ENCODE measurements at regions not wholly inside any gene's neighbourhood (a gene's known extent, or its start where the extent isn't known, plus 50 kb on each side); places are given as distances from the start of the nearest gene placed in this dataset.
"Not testable (repeated sequence)": the region's sequence is repeated elsewhere in the genome, so short reads cannot be mapped to it uniquely, and the experiment has no call there.

DNA sequence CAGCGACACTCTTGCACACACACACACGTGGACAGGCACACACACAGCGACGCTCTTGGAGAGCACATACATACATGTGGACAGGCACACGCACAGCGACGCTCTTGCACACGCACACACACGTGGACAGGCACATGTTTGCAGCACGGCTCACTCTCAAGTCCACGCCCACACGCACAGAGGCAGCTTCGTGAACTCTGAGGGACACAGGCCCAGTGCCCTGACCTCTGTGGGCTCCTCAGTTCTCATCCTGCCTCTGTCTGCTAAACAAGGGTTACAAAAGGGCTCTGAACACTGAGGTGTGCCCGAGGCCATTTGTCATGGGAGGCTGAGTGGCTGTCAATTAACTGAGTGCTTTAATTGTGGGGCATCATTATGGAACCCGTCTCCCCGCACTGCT, 558.8 kb upstream of the ADAMTS16 start:
- no peak for FAIRE-seq

GRCh38 chr5:4584982-4585381, 555.1 kb upstream of the ADAMTS16 start:
- FAIRE-seq = no peak

DNA sequence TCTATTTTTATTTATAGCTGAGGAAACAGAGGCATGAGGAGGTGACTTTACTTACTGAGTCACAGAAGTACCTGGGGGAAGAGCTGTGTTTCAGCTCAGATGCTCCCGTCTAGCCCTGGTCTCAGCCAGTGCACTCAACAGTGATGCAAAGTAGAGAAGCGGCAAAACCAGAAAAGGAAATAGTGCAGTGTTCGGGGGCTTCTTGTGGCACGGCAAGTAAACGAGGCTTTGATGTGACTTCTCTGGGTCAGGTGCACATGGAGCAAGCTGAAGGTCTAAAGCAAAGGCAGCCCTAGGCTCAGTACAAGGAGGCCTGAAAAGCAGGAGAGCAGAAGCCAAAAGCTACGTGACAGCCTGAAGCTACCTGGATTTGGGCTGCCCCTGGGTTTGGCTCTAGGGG, 526.7 kb upstream of the ADAMTS16 start:
- no peak for FAIRE-seq

DNA sequence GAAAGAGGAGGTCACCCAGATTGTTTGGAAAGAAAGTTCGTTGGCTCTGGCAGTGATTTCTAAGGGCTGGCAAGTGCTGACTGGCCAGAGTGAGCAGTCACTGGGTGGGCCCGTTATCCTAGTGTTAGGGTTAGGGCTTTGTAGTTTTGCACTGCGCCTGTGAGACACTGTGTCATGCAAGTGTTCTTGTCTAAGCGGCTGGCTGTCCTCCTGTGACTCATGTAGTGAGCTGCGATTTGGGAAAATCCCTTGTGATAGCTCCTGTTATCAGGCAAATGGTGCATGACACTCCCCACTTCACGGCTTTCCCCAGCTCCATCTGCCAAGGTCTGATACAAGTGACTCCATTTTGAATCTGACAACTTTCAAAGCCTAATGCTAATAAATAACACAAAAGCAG, 526.0 kb upstream of the ADAMTS16 start:
- FAIRE-seq = no peak

- FAIRE-seq = not testable (repeated sequence)
Observed at GRCh38 chr5:4615369-4615768, 524.8 kb upstream of the ADAMTS16 start.

DNA sequence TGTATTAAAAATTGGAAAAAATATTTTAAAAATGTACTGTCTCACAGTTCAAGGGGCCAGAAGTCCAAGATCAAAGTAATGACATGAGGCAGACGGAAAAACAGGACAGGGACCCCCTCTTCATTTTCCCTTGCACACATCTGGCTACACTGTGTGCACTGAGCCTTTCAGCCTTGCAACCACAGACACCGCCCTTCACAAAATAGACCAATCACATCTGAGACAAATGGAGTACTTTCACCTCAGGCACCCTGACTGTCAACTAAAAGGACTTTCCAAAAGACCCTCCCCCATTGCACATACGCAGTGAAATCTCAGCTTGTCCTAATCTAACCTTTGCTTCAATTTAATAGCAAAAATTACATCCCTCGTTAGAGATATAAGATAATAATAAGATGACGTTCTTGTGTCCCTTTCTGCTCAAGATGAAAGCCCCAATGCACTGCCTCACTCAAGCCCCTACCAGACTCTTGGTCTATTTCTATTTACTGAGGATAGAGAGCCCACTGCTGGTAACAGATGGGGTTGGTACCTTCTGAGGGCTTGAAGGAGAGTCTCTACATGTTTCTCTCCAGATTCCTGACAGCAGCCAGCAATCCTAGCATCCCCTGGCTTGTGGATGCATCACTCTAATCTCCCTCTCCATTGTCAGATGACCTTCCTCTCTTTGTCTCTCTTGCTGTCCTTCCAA, 514.8 kb upstream of the ADAMTS16 start:
- FAIRE-seq = no peak

- FAIRE-seq = no peak
Observed at GRCh38 chr5:4627131-4627530, 513.0 kb upstream of the ADAMTS16 start.

- no peak for FAIRE-seq
Observed at GRCh38 chr5:4627929-4628328, 512.2 kb upstream of the ADAMTS16 start.

DNA sequence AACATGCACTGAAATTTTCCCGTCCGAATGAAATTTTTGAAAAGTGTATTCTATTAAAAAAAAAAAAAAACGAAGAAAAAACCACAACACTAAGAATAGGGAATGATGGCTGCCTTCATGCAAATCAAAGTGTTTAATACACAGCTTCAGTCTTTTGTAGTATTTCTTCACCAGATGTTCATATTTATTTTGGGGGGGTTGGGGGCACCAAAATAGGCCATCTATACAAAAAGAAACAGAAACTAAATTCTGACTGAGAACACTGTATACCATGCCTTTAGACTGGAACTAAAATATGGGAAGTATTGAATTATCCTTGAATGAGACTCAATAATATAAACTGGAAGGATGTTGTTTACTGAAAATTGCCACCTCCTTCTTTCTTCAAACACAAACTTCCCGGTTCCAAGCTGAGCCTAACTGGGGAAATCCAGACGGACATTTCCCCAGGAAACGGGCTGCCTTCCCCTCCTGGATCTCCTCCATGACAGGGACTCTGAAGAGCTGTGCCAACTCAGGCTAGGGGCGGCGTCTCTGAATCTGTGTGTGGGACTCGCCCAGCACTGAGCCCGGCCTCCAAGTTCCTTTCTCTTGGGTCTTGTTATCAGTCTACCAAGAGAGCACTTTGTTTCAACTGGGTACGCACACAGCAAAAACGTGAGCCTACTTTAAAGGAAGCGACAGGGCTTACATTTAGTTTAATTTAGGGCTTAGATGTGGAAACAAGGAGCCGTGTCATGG, 511.3 kb upstream of the ADAMTS16 start:
- no peak for FAIRE-seq

GRCh38 chr5:4630031-4630430, 510.1 kb upstream of the ADAMTS16 start:
- FAIRE-seq = no peak

GRCh38 chr5:4634342-4634741, 505.8 kb upstream of the ADAMTS16 start:
- FAIRE-seq = no peak

DNA sequence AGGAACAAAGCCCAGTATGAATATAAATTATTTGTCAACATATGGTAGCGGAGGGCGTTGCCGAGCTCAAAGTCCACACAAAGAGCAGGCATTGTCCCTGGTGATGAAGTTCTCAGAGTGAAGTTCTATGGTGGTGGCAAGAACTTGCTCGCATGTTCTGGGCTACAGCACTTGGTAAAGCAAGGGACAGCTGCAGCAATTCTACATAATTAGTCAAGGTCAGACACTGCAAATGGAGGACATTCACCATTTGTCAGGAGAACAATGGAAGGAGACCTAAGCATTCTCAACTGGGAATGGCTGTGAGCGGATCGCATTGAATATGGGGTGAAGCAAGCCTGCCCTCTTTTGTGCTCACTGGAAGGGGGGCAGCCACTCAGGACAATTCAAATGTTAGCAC, 503.8 kb upstream of the ADAMTS16 start:
- no peak for FAIRE-seq

DNA sequence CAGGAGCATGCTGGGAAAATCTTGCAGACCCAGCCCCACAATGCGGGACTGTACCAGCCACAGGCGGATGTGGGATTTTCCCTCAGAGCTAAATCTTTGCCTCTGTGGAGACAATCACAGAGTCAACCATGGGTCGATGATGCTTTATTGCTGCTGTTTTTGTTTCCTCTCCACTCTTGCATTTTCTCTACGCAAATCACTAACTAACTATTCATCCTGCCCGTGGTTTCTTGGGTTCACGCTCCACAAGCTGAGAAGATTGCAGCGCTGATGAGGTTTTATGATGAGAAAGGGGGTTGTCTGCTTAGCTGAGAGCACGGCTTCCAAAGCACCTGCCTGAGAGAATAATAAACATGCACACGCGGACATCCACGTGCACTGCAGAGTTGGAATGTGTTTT, 500.2 kb upstream of the ADAMTS16 start:
- FAIRE-seq = no peak

DNA sequence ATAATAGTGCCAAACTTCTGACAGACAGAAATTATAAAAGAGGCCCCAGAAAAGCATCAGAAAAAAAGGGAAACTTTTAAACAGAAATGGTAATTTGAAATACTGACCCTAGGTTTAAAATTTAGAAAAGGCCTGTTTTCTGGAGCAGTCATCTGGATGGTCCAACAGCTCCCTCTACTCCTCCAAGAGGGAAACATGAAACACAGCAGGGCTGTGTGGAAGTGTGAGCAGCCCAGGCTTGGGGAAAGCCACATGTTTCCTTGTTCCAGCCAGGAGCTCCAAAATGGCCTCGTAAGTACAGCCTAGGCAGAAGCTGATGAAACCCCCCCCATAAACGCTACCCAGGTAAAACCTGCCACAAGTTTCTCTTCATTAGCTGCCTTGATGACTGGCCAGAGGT, 499.3 kb upstream of the ADAMTS16 start:
- FAIRE-seq = no peak

DNA sequence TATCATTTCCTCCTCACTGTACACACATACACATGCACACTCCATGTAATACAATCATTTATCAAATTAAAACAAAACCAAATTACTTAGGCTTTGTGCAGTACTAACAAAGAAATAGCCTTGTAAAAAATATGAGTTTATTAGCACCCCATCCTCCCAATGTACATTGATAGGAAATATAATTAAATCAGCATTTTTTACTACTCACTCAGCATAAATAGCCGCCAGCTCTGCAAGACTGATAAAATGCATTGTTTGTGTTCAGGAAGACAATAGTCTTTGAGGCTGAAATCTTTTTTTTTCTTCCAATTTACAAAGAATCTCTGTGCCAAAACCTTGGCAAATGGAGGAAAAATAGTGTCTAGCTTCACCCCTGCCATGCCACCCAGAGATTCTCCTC, 497.6 kb upstream of the ADAMTS16 start:
- FAIRE-seq = no peak

- no peak for FAIRE-seq
Observed at GRCh38 chr5:4643190-4643589, 496.9 kb upstream of the ADAMTS16 start.

- no peak for FAIRE-seq
Observed at GRCh38 chr5:4643960-4644359, 496.2 kb upstream of the ADAMTS16 start.

- no peak for FAIRE-seq
Observed at GRCh38 chr5:4646715-4647375, 493.3 kb upstream of the ADAMTS16 start.

DNA sequence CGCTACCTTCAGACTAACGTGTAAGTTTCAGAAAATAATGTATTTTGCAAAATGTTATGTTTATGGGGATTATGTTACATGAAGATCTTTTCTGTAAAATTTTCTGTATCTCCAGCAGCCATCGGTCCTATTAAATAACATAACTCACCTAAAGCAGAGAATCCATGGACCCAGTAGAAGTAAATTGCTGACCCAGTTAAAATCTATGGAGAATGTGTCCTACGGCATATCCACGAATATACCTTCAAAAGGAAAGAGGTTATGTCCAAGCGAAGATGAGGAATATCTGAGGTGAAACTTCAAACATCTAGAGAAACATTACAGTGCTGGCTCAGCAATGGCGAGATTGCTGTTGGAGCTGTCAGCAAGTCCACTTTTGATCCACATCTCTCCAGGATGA, 492.2 kb upstream of the ADAMTS16 start:
- FAIRE-seq = no peak

DNA sequence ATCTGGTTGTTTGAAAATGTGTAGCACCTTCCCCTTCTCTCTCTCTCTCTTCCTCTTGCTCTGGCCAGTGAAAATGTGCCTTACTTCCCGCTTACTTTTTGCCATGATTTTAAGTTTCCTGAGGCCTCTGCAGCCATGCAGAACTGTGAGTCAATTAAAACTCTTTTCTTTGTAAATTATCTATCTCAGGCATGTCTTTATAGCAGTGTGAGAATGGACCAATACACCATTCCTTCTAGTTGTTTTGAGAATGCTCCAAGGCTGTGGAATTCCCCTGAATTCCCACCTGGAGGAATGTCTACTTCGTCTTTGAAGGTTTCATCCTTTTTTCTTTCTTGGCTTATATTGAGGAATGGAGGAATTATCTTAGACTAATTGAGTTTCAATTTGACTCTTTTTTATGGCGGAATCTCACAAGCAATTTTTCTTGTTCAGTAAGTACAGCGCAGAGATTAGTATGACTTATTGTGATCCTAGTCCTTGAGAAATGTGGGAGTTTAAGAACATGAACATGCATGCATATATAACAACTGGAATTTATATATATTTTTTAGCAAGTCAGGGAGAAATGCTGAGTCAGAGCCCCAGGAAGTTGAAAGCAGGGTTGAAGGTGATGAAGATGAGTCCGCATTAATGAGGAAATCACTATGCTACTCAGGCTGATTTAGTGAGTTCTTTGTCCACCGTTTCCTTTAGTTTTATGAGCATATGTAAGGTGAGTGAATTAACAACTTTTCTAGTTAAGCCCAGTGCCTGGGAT, 488.1 kb upstream of the ADAMTS16 start:
- no peak for FAIRE-seq

GRCh38 chr5:4653475-4653874, 486.7 kb upstream of the ADAMTS16 start:
- no peak for FAIRE-seq

GRCh38 chr5:4659851-4660250, 480.3 kb upstream of the ADAMTS16 start:
- FAIRE-seq = no peak

DNA sequence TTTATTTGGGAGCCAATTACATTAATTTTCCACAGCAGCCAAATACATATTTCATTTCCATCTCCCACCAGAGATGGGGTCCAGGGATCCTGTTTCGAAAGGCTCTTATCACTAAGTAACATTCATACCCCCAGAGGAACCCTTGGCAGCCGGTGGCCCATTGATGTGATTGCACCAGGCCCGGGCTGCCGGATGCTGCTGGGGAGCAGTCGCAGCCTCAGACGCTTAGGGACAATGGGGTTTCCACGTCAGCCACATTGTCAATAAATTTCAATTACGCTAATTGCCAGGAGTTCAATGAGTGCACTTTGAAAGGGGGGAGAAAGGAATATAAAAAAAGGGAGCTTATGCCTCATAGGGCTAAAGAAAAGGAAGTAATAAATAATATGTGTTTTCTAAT, 478.8 kb upstream of the ADAMTS16 start:
- FAIRE-seq = no peak
